Kidney epithelial cell (primary cell): ENCODE measurements at regions not wholly inside any gene's neighbourhood (a gene's known extent, or its start where the extent isn't known, plus 50 kb on each side); places are given as distances from the start of the nearest gene placed in this dataset.
"Not testable (repeated sequence)": the region's sequence is repeated elsewhere in the genome, so short reads cannot be mapped to it uniquely, and the experiment has no call there.

Source experiments
- DNase-seq: peaks from one replicate; pipeline ENCODE4 v3.0.0-alpha.2; 2010; ENCODE audit warnings: low read depth
- H3K27me3 ChIP-seq: 2 replicates; pipeline ENCODE4 v1.6.0; 2011; ENCODE audit warnings: low read length; ENCODE audit not compliant: control insufficient read depth, insufficient read depth
- H3K36me3 ChIP-seq: 2 replicates; pipeline ENCODE4 v1.5.1; 2011; ENCODE audit warnings: low read length; ENCODE audit not compliant: control insufficient read depth, insufficient read depth
- H3K4me3 ChIP-seq: 2 replicates; pipeline ENCODE4 v1.5.1; 2011; ENCODE audit warnings: low read depth, mild to moderate bottlenecking, control low read depth, low read length
- TF ChIP-seq, protein P1 (sequence below): IDR thresholded peaks from 2 replicates; pipeline ENCODE4 v1.5.1; 2011; ENCODE audit warnings: mild to moderate bottlenecking, moderate library complexity, low read length, control low read depth, inconsistent platforms; ENCODE audit not compliant: insufficient read depth, poor library complexity, severe bottlenecking

DNA sequence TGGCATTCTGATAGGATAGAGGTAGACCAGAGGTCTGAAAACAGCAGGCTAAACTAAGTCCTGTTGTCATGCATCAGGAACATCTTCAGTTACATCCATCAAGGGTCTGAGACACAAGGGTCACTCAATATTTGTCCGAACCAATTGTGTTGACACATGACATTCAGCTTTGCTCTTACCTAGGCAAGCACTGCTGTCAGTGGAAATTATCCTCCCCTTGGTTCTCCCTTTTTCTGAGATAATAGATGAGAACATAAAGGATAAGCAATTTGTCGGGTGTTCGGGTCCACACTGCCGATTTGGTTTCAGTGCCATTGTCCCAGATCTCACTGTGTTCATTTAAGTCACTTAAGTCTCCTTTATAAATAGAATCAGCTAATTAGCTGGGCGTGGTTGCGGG is 148.3 kb upstream of the MSX2 start:
- Histone ChIP-seq H3K4me3 (no peak overlapping the region), H3K27me3 (no peaks in the 10 kb centered on the region), H3K36me3 (no peaks in the 10 kb centered on the region)
- no peak for DNase-seq
- TF ChIP-seq, protein P1, sequence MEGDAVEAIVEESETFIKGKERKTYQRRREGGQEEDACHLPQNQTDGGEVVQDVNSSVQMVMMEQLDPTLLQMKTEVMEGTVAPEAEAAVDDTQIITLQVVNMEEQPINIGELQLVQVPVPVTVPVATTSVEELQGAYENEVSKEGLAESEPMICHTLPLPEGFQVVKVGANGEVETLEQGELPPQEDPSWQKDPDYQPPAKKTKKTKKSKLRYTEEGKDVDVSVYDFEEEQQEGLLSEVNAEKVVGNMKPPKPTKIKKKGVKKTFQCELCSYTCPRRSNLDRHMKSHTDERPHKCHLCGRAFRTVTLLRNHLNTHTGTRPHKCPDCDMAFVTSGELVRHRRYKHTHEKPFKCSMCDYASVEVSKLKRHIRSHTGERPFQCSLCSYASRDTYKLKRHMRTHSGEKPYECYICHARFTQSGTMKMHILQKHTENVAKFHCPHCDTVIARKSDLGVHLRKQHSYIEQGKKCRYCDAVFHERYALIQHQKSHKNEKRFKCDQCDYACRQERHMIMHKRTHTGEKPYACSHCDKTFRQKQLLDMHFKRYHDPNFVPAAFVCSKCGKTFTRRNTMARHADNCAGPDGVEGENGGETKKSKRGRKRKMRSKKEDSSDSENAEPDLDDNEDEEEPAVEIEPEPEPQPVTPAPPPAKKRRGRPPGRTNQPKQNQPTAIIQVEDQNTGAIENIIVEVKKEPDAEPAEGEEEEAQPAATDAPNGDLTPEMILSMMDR: no peak

DNA sequence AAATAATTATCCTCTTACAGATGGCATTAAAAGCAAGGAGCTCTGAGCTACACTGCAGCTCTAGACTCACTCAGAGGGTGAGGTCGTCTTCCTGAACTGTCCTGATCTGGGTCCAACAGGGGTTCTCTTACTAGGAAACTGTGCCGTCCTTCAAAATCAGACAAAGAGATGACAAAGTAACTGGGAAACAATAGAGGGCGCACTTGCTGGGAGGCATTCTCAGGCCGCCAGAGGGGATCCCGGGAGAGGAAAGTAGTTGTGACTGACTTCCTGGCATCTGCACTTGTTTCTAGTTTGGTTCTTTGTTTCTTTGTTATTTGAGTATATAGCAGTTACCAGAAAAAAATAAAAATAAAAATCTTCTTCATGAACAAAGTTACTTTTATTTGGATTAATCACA is 142.9 kb upstream of the MSX2 start:
- Histone ChIP-seq H3K4me3 (no peak overlapping the region), H3K36me3 (no peaks in the 10 kb centered on the region), H3K27me3 (no peaks in the 10 kb centered on the region)
- no peak for DNase-seq
- TF ChIP-seq, protein P1: peak; percentile 61

DNA sequence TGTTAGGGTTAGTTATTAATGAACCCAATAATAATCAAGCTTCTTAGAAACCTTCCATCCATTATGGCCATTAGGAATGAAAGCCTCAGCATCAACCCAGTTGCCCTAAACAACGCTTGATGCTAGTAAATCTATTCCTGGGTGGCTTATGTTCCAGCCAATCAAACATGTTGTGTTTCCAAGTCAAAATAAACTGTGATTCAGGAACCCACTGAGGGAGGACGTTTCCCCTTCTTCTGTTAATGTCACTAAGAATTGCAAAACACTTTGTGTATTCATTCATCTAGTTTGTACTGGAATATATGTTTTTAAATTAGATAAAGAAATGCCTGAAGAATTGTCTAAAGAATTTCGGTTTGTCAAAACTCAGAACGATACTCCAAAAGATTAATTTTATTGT is 142.5 kb upstream of the MSX2 start:
- TF ChIP-seq, protein P1: no peak
- H3K27me3 ChIP-seq: no peaks in the 10 kb centered on the region
- H3K36me3 ChIP-seq: no peaks in the 10 kb centered on the region
- no peak overlapping the region for H3K4me3 ChIP-seq
- DNase-seq: no peak

DNA sequence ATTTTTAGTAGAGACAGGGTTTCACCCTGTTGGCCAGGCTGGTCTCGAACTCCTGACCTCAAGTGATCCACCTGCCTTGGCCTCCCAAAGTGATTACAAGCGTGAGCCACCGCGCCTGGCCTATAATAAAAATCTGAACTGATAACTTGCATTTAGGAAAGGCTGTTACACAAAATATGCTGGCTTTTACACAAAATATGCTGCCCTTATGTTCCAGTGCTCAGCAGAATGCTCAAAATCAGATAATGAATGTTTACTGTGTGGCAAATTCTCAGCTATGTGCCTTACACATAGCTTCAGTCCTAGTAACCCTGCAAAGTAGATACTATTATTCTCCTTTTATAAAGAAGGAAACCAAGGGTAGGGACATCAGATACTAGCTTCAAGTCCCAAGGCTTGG is 141.3 kb upstream of the MSX2 start:
- H3K36me3 ChIP-seq: no peaks in the 10 kb centered on the region
- H3K27me3 ChIP-seq: no peaks in the 10 kb centered on the region
- no peak for DNase-seq
- H3K4me3 ChIP-seq: no peak overlapping the region
- TF ChIP-seq, protein P1: no peak

DNA sequence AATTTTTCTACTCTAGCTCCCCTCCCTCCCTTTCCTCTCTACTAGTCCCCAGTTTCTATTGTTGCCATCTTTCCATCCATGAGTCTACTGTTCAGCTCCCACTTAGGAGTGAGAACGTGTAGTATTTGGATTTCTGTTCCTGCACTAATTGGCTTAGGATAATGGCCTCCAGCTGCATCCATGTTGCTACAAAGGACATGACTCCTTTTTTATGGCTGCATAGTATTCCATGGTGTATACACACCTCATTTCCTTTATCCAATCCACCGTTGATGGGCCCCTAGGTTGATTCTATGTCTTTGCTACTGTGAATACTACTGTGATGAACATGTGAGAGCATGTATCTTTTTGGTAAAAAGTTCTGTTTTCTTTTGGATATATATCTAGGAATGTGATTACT is 138.9 kb upstream of the MSX2 start:
- Histone ChIP-seq H3K27me3 (no peaks in the 10 kb centered on the region), H3K4me3 (no peak overlapping the region), H3K36me3 (no peaks in the 10 kb centered on the region)
- TF ChIP-seq, protein P1: no peak
- no peak for DNase-seq

DNA sequence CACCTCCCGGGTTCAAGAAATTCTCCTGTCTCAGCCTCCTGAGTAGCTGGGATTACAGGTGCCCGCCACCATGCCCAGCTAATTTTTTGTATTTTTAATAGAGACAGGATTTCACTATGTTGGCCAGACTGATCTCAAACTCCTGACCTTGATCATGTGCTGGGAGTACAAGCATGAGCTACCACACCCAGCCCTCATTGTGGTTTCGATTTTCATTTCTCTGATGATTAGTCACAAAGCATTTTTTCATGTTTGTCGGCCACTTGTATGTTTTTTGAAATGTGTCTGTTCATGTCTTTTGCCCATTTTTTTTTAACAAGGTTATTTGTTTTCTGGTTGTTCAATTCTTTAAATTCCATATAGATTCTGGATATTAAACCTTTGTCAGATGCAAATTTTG is 138.2 kb upstream of the MSX2 start:
- H3K27me3 ChIP-seq, H3K36me3 ChIP-seq, H3K4me3 ChIP-seq, DNase-seq: not testable (repeated sequence)
